Psoas muscle (tissue), 7 donors: ENCODE measurements at regions not wholly inside any gene's neighbourhood (a gene's known extent, or its start where the extent isn't known, plus 50 kb on each side); places are given as distances from the start of the nearest gene placed in this dataset.
"Not testable (repeated sequence)": the region's sequence is repeated elsewhere in the genome, so short reads cannot be mapped to it uniquely, and the experiment has no call there.

Source experiments
- ATAC-seq, 4 donors: fragments of 200-7000 bp; cut with Tn5 transposase; one replicate each; pipeline ENCODE4 v1.9.1; 2020; ENCODE audit warnings: moderate library complexity in 3 of 4, mild to moderate bottlenecking in 2 of 4
- DNase-seq, 2 donors: peaks; one replicate each; pipeline ENCODE4 v3.0.0-alpha.2; 2020
- H3K27ac ChIP-seq: fragments of 200-600 bp; one replicate; pipeline ENCODE4 v1.8.0; 2022
- H3K27me3 ChIP-seq, 3 donors: fragments of 200-600 bp in 1 of 3; one replicate each; pipeline versions ENCODE4 v1.6.1 to v1.8.0; 2013 to 2022; ENCODE audit warnings: low read length in 2 of 3, mild to moderate bottlenecking in 2 of 3, moderate library complexity in 1 of 3; ENCODE audit not compliant: insufficient read depth in 3 of 3
- H3K36me3 ChIP-seq, 2 donors: fragments of 200-600 bp in 1 of 2; one replicate each; pipeline versions ENCODE4 v1.6.1 to v1.8.0; 2013 to 2022; ENCODE audit warnings: low read depth in 1 of 2, mild to moderate bottlenecking in 1 of 2, moderate library complexity in 1 of 2; ENCODE audit not compliant: insufficient read depth in 1 of 2
- H3K4me1 ChIP-seq: fragments of 200-600 bp; one replicate; pipeline ENCODE4 v1.8.0; 2022
- H3K4me3 ChIP-seq: fragments of 200-600 bp; one replicate; pipeline ENCODE4 v1.8.0; 2022; ENCODE audit warnings: mild to moderate bottlenecking
- H3K9me3 ChIP-seq: fragments of 200-600 bp; one replicate; pipeline ENCODE4 v1.8.0; 2022
- CTCF ChIP-seq: fragments of 200-600 bp; IDR thresholded peaks from one replicate; pipeline ENCODE4 v1.8.0; 2022; ENCODE audit warnings: antibody characterized with exemption
- WGBS, 3 donors: extraction: QIAGEN DNeasy Blood & Tissue Kit; methylation state at CpG; one replicate each; pipeline versions ENCODE4 v1.1.6 to v1.1.7; 2013; 5-methylcytosine and 5-hydroxymethylcytosine counted together
- intact Hi-C, 2 donors: fragments of 100-400 bp; cut with DNase I; formaldehyde crosslinking; loops; one replicate each; pipeline versions ENCODE4 v1.11.0 to v1.14.2; 2022
- donor health status: healthy with polysubstance abuse.
- donor health status: DM: no; HTN: no; CAD: no; lungs with moderate emphysema.
- donor health status: Bipolar disorder and iron deficiency.
- donor health status: healthy.
- donor health status: DM: yes; HTN: yes; CAD: no.
- donor health status: DM: no; HTN: no; CAD: no.
- donor health status: DM: yes; HTN: yes; CAD: no.

GRCh38 chr1:81252471-81253151 is 548.1 kb upstream of the ADGRL2 start:
- intact Hi-C loops, result no loop called here
- Histone ChIP-seq H3K27me3 (no peaks in the 10 kb centered on the region), H3K4me1 (no peaks in the 10 kb centered on the region), H3K4me3 (no peak overlapping the region), H3K9me3 (no peaks in the 10 kb centered on the region), H3K36me3 (no peaks in the 10 kb centered on the region), H3K27ac (no peak overlapping the region)
- ATAC-seq (no peak), DNase-seq (no peak)
- TF ChIP-seq CTCF, result no peak

GRCh38 chr1:81250825-81251224 is 549.9 kb upstream of the ADGRL2 start:
- H3K9me3 ChIP-seq, H3K4me3 ChIP-seq, H3K27ac ChIP-seq, DNase-seq, intact Hi-C loops, H3K27me3 ChIP-seq, H3K36me3 ChIP-seq, H3K4me1 ChIP-seq, ATAC-seq: not testable (repeated sequence)
- WGBS, 3 donors, result 76 to 87% (median 84%) methylated on average over 4 of the region's 5 CpGs

GRCh38 chr1:81245084-81245715 is 555.5 kb upstream of the ADGRL2 start:
- intact Hi-C loops, H3K27me3 ChIP-seq, DNase-seq, ATAC-seq, H3K4me3 ChIP-seq, H3K9me3 ChIP-seq, H3K4me1 ChIP-seq, H3K36me3 ChIP-seq, H3K27ac ChIP-seq: not testable (repeated sequence)
- 81 to 94% (median 84%) methylated on average over 5 of the region's 6 CpGs for WGBS, 3 donors

GRCh38 chr1:81244612-81245011 is 556.1 kb upstream of the ADGRL2 start:
- H3K36me3 ChIP-seq, H3K27ac ChIP-seq, H3K27me3 ChIP-seq, H3K9me3 ChIP-seq, H3K4me3 ChIP-seq, intact Hi-C loops, DNase-seq, H3K4me1 ChIP-seq, ATAC-seq: not testable (repeated sequence)
- 87 to 92% (median 89%) methylated on average over 3 of the region's 3 CpGs for WGBS, 3 donors

- H3K9me3 ChIP-seq, result no peaks in the 10 kb centered on the region
- DNase-seq (no peak), ATAC-seq (no peak)
- H3K4me3 ChIP-seq, result no peak overlapping the region
- H3K36me3 ChIP-seq, result no peaks in the 10 kb centered on the region
- H3K27ac ChIP-seq, result no peak overlapping the region
- no peak for TF ChIP-seq CTCF
- H3K27me3 ChIP-seq, result no peaks in the 10 kb centered on the region
- intact Hi-C loops, result no loop called here
- no peaks in the 10 kb centered on the region for H3K4me1 ChIP-seq
- 62 to 79% (median 63%) methylated on average over 2 of the region's 2 CpGs for WGBS, 3 donors
Observed at GRCh38 chr1:81242103-81242502, 558.6 kb upstream of the ADGRL2 start.

- no peaks in the 10 kb centered on the region for H3K4me1 ChIP-seq
- H3K27me3 ChIP-seq, result no peaks in the 10 kb centered on the region
- H3K36me3 ChIP-seq, result no peaks in the 10 kb centered on the region
- TF ChIP-seq CTCF, result no peak
- no peak overlapping the region for H3K27ac ChIP-seq
- intact Hi-C loops, result no loop called here
- DNase-seq (no peak), ATAC-seq (no peak)
- WGBS, 3 donors, result 51 to 57% (median 56%) methylated on average over 3 of the region's 3 CpGs
- H3K9me3 ChIP-seq, result no peaks in the 10 kb centered on the region
- H3K4me3 ChIP-seq, result peak overlapping the region; percentile 37
Observed at GRCh38 chr1:81238129-81238528, 562.6 kb upstream of the ADGRL2 start.
